H9 (cell line): ENCODE measurements at regions not wholly inside any gene's neighbourhood (a gene's known extent, or its start where the extent isn't known, plus 50 kb on each side); places are given as distances from the start of the nearest gene placed in this dataset.

ENCODE experiments used
- DNase-seq: peaks from one replicate; pipeline ENCODE4 v3.0.0-alpha.2; 2017
- H2AFZ ChIP-seq: one replicate; pipeline ENCODE4 v1.6.1; 2013; ENCODE audit warnings: mild to moderate bottlenecking, low read length, control low read depth, moderate library complexity
- H2AK5ac ChIP-seq: 2 replicates; pipeline ENCODE4 v1.6.1; 2013; ENCODE audit warnings: low read length, control low read depth, mixed read lengths; ENCODE audit not compliant: insufficient read length
- H2BK120ac ChIP-seq: one replicate; pipeline ENCODE4 v1.6.1; 2013; ENCODE audit warnings: low read depth, mild to moderate bottlenecking, low read length, control low read depth, inconsistent platforms; ENCODE audit not compliant: poor library complexity, severe bottlenecking
- H2BK12ac ChIP-seq: 2 replicates; pipeline ENCODE4 v1.6.1; 2013; ENCODE audit warnings: low read length, control low read depth, mixed read lengths, low read depth; ENCODE audit not compliant: insufficient read length
- H2BK15ac ChIP-seq: 2 replicates; pipeline ENCODE4 v1.6.1; 2013; ENCODE audit warnings: low read depth, low read length, control low read depth
- H2BK20ac ChIP-seq: one replicate; pipeline ENCODE4 v1.6.1; 2013; ENCODE audit warnings: low read depth, mild to moderate bottlenecking, low read length, control low read depth, inconsistent platforms; ENCODE audit not compliant: poor library complexity, severe bottlenecking
- H2BK5ac ChIP-seq: 2 replicates; pipeline ENCODE4 v1.6.1; 2013; ENCODE audit warnings: low read length, control low read depth, mixed read lengths; ENCODE audit not compliant: insufficient read length
- H3K14ac ChIP-seq: 2 replicates; pipeline ENCODE4 v1.6.1; 2013; ENCODE audit warnings: low read length, control low read depth; ENCODE audit not compliant: insufficient read depth
- H3K18ac ChIP-seq: 2 replicates; pipeline ENCODE4 v1.6.1; 2013; ENCODE audit warnings: low read depth, mild to moderate bottlenecking, mixed read lengths, low read length, control low read depth; ENCODE audit not compliant: insufficient read length
- H3K23ac ChIP-seq: 2 replicates; pipeline ENCODE4 v1.6.1; 2013; ENCODE audit warnings: low read length, control low read depth, mixed read lengths, low read depth; ENCODE audit not compliant: insufficient read length
- H3K23me2 ChIP-seq: 2 replicates; pipeline ENCODE4 v1.6.1; 2013; ENCODE audit warnings: low read depth, mild to moderate bottlenecking, mixed read lengths, low read length, control low read depth; ENCODE audit not compliant: insufficient read length, poor library complexity, severe bottlenecking
- H3K27ac ChIP-seq: 2 replicates; pipeline ENCODE4 v1.5.1; 2013; ENCODE audit warnings: low read length, control low read depth, mixed read lengths, low read depth; ENCODE audit not compliant: insufficient read length
- H3K27me3 ChIP-seq: 2 replicates; pipeline ENCODE4 v1.6.1; 2013; ENCODE audit warnings: low read length, control low read depth, inconsistent platforms; ENCODE audit not compliant: insufficient read depth
- H3K4ac ChIP-seq: 2 replicates; pipeline ENCODE4 v1.6.1; 2013; ENCODE audit warnings: low read depth, mild to moderate bottlenecking, control low read depth, inconsistent platforms, low read length, moderate library complexity
- H3K4me1 ChIP-seq: 2 replicates; pipeline ENCODE4 v1.6.1; 2013; ENCODE audit warnings: low read length, control low read depth, inconsistent platforms; ENCODE audit not compliant: insufficient read depth
- H3K4me2 ChIP-seq: 2 replicates; pipeline ENCODE4 v1.6.1; 2013; ENCODE audit warnings: low read length, control low read depth, mixed read lengths; ENCODE audit not compliant: insufficient read length, insufficient read depth
- H3K56ac ChIP-seq: 2 replicates; pipeline ENCODE4 v1.6.1; 2013; ENCODE audit warnings: low read depth, mild to moderate bottlenecking, mixed read lengths, low read length, control low read depth; ENCODE audit not compliant: insufficient read length
- H3K79me1 ChIP-seq: 2 replicates; pipeline ENCODE4 v1.6.1; 2013; ENCODE audit warnings: low read depth, mild to moderate bottlenecking, moderate library complexity, low read length, control low read depth, inconsistent platforms; ENCODE audit not compliant: insufficient read depth, poor library complexity, severe bottlenecking
- H3K79me2 ChIP-seq: 2 replicates; pipeline ENCODE4 v1.6.1; 2013; ENCODE audit warnings: low read length, control low read depth, inconsistent platforms; ENCODE audit not compliant: insufficient read depth
- H3K9ac ChIP-seq: 2 replicates; pipeline ENCODE4 v1.6.1; 2013; ENCODE audit warnings: low read length, control low read depth, mixed read lengths; ENCODE audit not compliant: insufficient read length; ENCODE audit errors: extremely low read depth
- H3K9me3 ChIP-seq: one replicate; pipeline ENCODE4 v1.6.1; 2013; ENCODE audit warnings: low read depth, low read length, inconsistent platforms; ENCODE audit not compliant: control insufficient read depth
- H3T11ph ChIP-seq: one replicate; pipeline ENCODE4 v1.6.1; 2013; ENCODE audit warnings: mild to moderate bottlenecking, low read length, control low read depth, inconsistent platforms
- H4K20me1 ChIP-seq: one replicate; pipeline ENCODE4 v1.6.1; 2013; ENCODE audit not compliant: control insufficient read depth, insufficient read length, insufficient read depth
- H4K5ac ChIP-seq: 2 replicates; pipeline ENCODE4 v1.6.1; 2013; ENCODE audit warnings: low read depth, mild to moderate bottlenecking, mixed read lengths, low read length, control low read depth; ENCODE audit not compliant: insufficient read length
- H4K8ac ChIP-seq: replicated peaks from 2 replicates; pipeline ENCODE4 v1.6.1; 2013; ENCODE audit warnings: low read length, control low read depth, mixed read lengths, low read depth; ENCODE audit not compliant: insufficient read length
- H4K91ac ChIP-seq: 2 replicates; pipeline ENCODE4 v1.6.1; 2013; ENCODE audit warnings: low read depth, mild to moderate bottlenecking, moderate library complexity, mixed read lengths, low read length, control low read depth; ENCODE audit not compliant: insufficient read length
- H3K27ac Mint-ChIP-seq, 3 experiments: 2 replicates in 2 of 3; 3 replicates in 1 of 3; pipeline ENCODE4 v1.8.0; 2020 to 2021; ENCODE audit warnings: mixed read lengths in 3 of 3, mild to moderate bottlenecking in 1 of 3, moderate library complexity in 1 of 3
- H3K27me3 Mint-ChIP-seq: 2 replicates; pipeline ENCODE4 v1.8.0; 2021; ENCODE audit warnings: low read depth, mild to moderate bottlenecking, moderate library complexity, mixed read lengths
- H3K36me3 Mint-ChIP-seq, 3 experiments: 2 replicates in 2 of 3; 3 replicates in 1 of 3; pipeline ENCODE4 v1.8.0; 2020 to 2021; ENCODE audit warnings: low read depth in 3 of 3, mixed read lengths in 3 of 3; ENCODE audit not compliant: insufficient read depth in 1 of 3
- H3K4me1 Mint-ChIP-seq, 2 experiments: 2 replicates each; pipeline ENCODE4 v1.8.0; 2020; ENCODE audit warnings: mixed read lengths in 2 of 2
- H3K4me3 Mint-ChIP-seq, 2 experiments: 2 replicates in 1 of 2; 3 replicates in 1 of 2; pipeline ENCODE4 v1.8.0; 2020 to 2021; ENCODE audit warnings: mild to moderate bottlenecking in 2 of 2, mixed read lengths in 2 of 2, moderate library complexity in 1 of 2
- H3K9me3 Mint-ChIP-seq, 2 experiments: 2 replicates in 1 of 2; 3 replicates in 1 of 2; pipeline ENCODE4 v1.8.0; 2020; ENCODE audit warnings: mild to moderate bottlenecking in 2 of 2, mixed read lengths in 2 of 2, moderate library complexity in 1 of 2
- WGBS: extraction: QIAGEN DNeasy Blood & Tissue Kit; methylation state at CpG from one replicate; pipeline ENCODE4 v1.1.7; 2013; ENCODE audit warnings: missing lambda C conversion rate, low lambda C conversion rate, mixed read lengths; ENCODE audit not compliant: insufficient read length; ENCODE audit errors: extremely low coverage; 5-methylcytosine and 5-hydroxymethylcytosine counted together
- TF ChIP-seq, protein P1 (sequence below): fragments of 200-600 bp; sonication (generic); conservative IDR thresholded peaks from 3 replicates; pipeline ENCODE4 v1.8.0; 2021; ENCODE audit warnings: antibody characterized with exemption, mild to moderate bottlenecking

DNA sequence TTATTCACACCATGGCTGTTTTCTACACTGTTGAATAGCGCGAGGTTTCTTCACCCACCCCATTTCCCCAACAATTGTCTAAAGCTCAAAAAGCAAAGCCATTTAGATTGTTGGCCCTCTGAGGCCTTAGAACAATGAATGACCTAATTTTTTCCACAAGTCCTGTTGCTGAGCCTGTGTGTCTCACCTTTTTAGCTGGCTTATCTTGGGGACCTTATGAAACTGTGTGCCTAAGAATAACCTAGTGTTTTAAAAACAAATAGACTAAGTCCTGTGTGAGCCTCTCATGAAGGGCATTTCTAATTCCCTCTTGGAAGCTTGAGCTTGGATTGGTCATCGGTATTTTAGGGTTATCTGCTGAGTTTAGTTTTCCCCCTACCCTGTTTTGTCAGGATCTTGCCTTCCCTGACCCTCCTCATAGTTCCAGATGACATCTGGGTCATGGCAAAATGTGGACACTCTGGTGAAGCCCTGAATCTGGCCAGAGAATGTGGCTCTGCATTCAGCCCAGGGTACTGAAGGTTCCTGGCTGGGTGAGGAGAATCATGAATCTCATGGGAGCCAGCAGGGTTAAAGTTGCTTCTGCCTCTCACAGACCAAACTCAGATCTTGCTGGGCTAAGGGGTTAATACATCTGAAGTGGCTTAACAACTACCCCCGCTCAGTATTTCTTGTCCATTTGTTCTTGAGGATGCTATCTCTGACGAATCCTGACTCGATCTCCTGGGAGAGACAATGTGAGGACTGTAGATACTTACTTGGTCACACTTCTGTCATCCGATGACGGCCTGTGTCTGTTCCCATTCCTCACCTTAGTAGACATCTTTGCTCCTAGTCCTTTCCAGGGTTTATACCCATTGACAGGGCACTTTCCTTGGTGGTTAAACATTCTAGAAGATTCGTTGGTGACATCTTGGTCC, 104.2 kb upstream of the MAP4K3 start:
- Mint-ChIP-seq H3K36me3 (peaks cover 3 to 6% (median 5%) of the 10 kb centered on the region in 3 experiments; a peak in 3 of 7 replicates), H3K27ac (no peak overlapping the region; a peak in 1 of 7 replicates), H3K27me3 (no peaks in the 10 kb centered on the region), H3K4me1 (peaks cover 6 to 11% of the 10 kb centered on the region in 2 experiments; a peak in 3 of 4 replicates), H3K4me3 (no peak overlapping the region), H3K9me3 (peaks cover 0 to 2% of the 10 kb centered on the region in 2 experiments; a peak in 2 of 5 replicates)
- no peak overlapping the region for H2BK20ac ChIP-seq
- no peak overlapping the region for H2AFZ ChIP-seq
- H2BK12ac ChIP-seq, result no peak overlapping the region
- H3K9me3 ChIP-seq, result no peaks in the 10 kb centered on the region
- no peak overlapping the region for H3T11ph ChIP-seq
- H3K23ac ChIP-seq, result no peak overlapping the region
- no peaks in the 10 kb centered on the region for H3K27me3 ChIP-seq
- H3K9ac ChIP-seq, result no peak overlapping the region
- H3K4me2 ChIP-seq, result no peak overlapping the region
- H4K5ac ChIP-seq, result no peak overlapping the region
- H4K91ac ChIP-seq, result no peak overlapping the region
- H4K20me1 ChIP-seq, result no peaks in the 10 kb centered on the region
- no peaks in the 10 kb centered on the region for H3K4me1 ChIP-seq
- no peak overlapping the region for H3K14ac ChIP-seq
- H2BK120ac ChIP-seq, result no peak overlapping the region
- TF ChIP-seq, protein P1, sequence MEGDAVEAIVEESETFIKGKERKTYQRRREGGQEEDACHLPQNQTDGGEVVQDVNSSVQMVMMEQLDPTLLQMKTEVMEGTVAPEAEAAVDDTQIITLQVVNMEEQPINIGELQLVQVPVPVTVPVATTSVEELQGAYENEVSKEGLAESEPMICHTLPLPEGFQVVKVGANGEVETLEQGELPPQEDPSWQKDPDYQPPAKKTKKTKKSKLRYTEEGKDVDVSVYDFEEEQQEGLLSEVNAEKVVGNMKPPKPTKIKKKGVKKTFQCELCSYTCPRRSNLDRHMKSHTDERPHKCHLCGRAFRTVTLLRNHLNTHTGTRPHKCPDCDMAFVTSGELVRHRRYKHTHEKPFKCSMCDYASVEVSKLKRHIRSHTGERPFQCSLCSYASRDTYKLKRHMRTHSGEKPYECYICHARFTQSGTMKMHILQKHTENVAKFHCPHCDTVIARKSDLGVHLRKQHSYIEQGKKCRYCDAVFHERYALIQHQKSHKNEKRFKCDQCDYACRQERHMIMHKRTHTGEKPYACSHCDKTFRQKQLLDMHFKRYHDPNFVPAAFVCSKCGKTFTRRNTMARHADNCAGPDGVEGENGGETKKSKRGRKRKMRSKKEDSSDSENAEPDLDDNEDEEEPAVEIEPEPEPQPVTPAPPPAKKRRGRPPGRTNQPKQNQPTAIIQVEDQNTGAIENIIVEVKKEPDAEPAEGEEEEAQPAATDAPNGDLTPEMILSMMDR, result no peak
- H3K79me2 ChIP-seq, result no peaks in the 10 kb centered on the region
- WGBS, result no CpG with 5 or more reads among the region's 9 CpGs
- H2BK5ac ChIP-seq, result no peak overlapping the region
- H3K4ac ChIP-seq, result no peak overlapping the region
- no peak for DNase-seq
- H3K18ac ChIP-seq, result no peak overlapping the region
- no peaks in the 10 kb centered on the region for H3K23me2 ChIP-seq
- H3K56ac ChIP-seq, result no peak overlapping the region
- no peak overlapping the region for H2BK15ac ChIP-seq
- no peak overlapping the region for H3K27ac ChIP-seq
- no peak overlapping the region for H2AK5ac ChIP-seq
- H4K8ac ChIP-seq, result no peak overlapping the region
- H3K79me1 ChIP-seq, result no peaks in the 10 kb centered on the region
